Sigmoid colon (tissue), 6 donors: ENCODE measurements at regions not wholly inside any gene's neighbourhood (a gene's known extent, or its start where the extent isn't known, plus 50 kb on each side); places are given as distances from the start of the nearest gene placed in this dataset.

Source experiments
- DNase-seq: peaks from one replicate; pipeline ENCODE4 v3.0.0-alpha.2; 2019
- H3K27ac ChIP-seq, 4 donors: fragments of 200-600 bp; sonication (generic); one replicate each; pipeline ENCODE4 v1.5.1; 2016 to 2019; ENCODE audit warnings: mild to moderate bottlenecking in 1 of 4
- H3K27me3 ChIP-seq, 3 donors: fragments of 200-600 bp; sonication (generic); one replicate each; pipeline ENCODE4 v1.5.1; 2019; ENCODE audit warnings: mild to moderate bottlenecking in 1 of 3
- H3K36me3 ChIP-seq, 4 donors: fragments of 200-600 bp; sonication (generic); one replicate each; pipeline ENCODE4 v1.5.1; 2016 to 2019
- H3K4me1 ChIP-seq, 4 donors: fragments of 200-600 bp; sonication (generic); one replicate each; pipeline ENCODE4 v1.5.1; 2017 to 2019
- H3K4me3 ChIP-seq, 4 donors: fragments of 200-600 bp; sonication (generic); one replicate each; pipeline ENCODE4 v1.5.1; 2017 to 2019; ENCODE audit warnings: mild to moderate bottlenecking in 2 of 4, moderate library complexity in 1 of 4
- H3K9me3 ChIP-seq, 4 donors: fragments of 200-600 bp in 3 of 4; sonication (generic) in 3 of 4; one replicate each; pipeline versions ENCODE4 v1.5.1 to v1.6.1; 2013 to 2019
- CTCF ChIP-seq, 4 experiments: fragments of 450-650 bp in 3 of 4; fragments of 200-600 bp in 1 of 4; IDR thresholded peaks; one replicate each; pipeline ENCODE4 v1.5.1; 2016 to 2019; ENCODE audit warnings: antibody characterized with exemption in 4 of 4, mild to moderate bottlenecking in 3 of 4, moderate library complexity in 2 of 4
- EP300 ChIP-seq, 4 donors: sonication (generic); formaldehyde crosslinking; IDR thresholded peaks; one replicate each; pipeline ENCODE4 v1.6.1; 2017; ENCODE audit warnings: antibody characterized with exemption in 4 of 4
- POLR2A ChIP-seq, 2 donors: fragments of 450-650 bp; IDR thresholded peaks; one replicate each; pipeline ENCODE4 v1.6.1; 2016; ENCODE audit warnings: antibody characterized with exemption in 2 of 2, mild to moderate bottlenecking in 2 of 2, moderate library complexity in 2 of 2
- POLR2AphosphoS5 ChIP-seq, 4 donors: sonication (generic); formaldehyde crosslinking; IDR thresholded peaks; one replicate each; pipeline ENCODE4 v1.6.1; 2017; ENCODE audit warnings: antibody characterized with exemption in 4 of 4
- WGBS, 2 donors: extraction: QIAGEN DNeasy Blood & Tissue Kit; methylation state at CpG; one replicate each; pipeline ENCODE4 v1.1.7; 2013; 5-methylcytosine and 5-hydroxymethylcytosine counted together
- intact Hi-C: fragments of 100-400 bp; cut with DNase I; formaldehyde crosslinking; loops from one replicate; pipeline ENCODE4 v1.15.1; 2023
- donor health status: healthy with polysubstance abuse.
- donor health status: healthy.

- TF ChIP-seq EP300 (IDR thresholded peaks at IDR 0.05), result no peak
- TF ChIP-seq POLR2AphosphoS5 (IDR thresholded peaks at IDR 0.05), result no peak
- no peak for TF ChIP-seq CTCF (IDR thresholded peaks at IDR 0.05)
- TF ChIP-seq POLR2A (IDR thresholded peaks at IDR 0.05), result no peak
- Histone ChIP-seq H3K27me3 (no peaks in the 10 kb centered on the region), H3K36me3 (no peaks in the 10 kb centered on the region), H3K27ac (peak overlapping the region in 1 of 4 donors; percentile 26), H3K9me3 (no peaks in the 10 kb centered on the region), H3K4me1 (peaks cover 0 to 29% (median 16%) of the 10 kb centered on the region in 4 donors), H3K4me3 (no peak overlapping the region)
- WGBS, 2 donors, result 10 to 59% methylated on average over 8 of the region's 8 CpGs
- intact Hi-C loops, result no loop called here
- DNase-seq, result no peak
These were observed 117.5 kb downstream of the NAV1 start for GRCh38 chr1:201656311-201657032.

- Histone ChIP-seq H3K4me1 (peaks cover 0 to 25% (median 12%) of the 10 kb centered on the region in 4 donors), H3K27ac (no peak overlapping the region), H3K36me3 (no peaks in the 10 kb centered on the region), H3K4me3 (no peak overlapping the region), H3K27me3 (no peaks in the 10 kb centered on the region), H3K9me3 (no peaks in the 10 kb centered on the region)
- 89 to 90% methylated on average over 3 of the region's 3 CpGs for WGBS, 2 donors
- TF ChIP-seq CTCF (IDR thresholded peaks at IDR 0.05), result no peak
- TF ChIP-seq POLR2AphosphoS5 (IDR thresholded peaks at IDR 0.05), result no peak
- no peak for TF ChIP-seq EP300 (IDR thresholded peaks at IDR 0.05)
- no peak for TF ChIP-seq POLR2A (IDR thresholded peaks at IDR 0.05)
- DNase-seq, result no peak
- intact Hi-C loops, result no loop called here
These were observed 120.6 kb downstream of the NAV1 start for GRCh38 chr1:201659572-201659971.

- no peaks in the 10 kb centered on the region for H3K27me3 ChIP-seq
- H3K9me3 ChIP-seq, result no peaks in the 10 kb centered on the region
- H3K4me1 ChIP-seq, result peaks cover 0 to 17% (median 8%) of the 10 kb centered on the region in 4 donors
- no peak for DNase-seq
- intact Hi-C loops, result loop anchor here (10.0 kb wide), 1 partner anchor 1574 kb away; no protein-coding TSS in a partner anchor
- H3K4me3 ChIP-seq, result no peak overlapping the region
- H3K36me3 ChIP-seq, result no peaks in the 10 kb centered on the region
- H3K27ac ChIP-seq, result no peak overlapping the region
- no peak for TF ChIP-seq POLR2A (IDR thresholded peaks at IDR 0.05)
- 80 to 84% methylated on average over 7 of the region's 7 CpGs for WGBS, 2 donors
These were observed 122.2 kb downstream of the NAV1 start for GRCh38 chr1:201660931-201661822.

- DNase-seq, result no peak
- Histone ChIP-seq H3K9me3 (no peaks in the 10 kb centered on the region), H3K4me3 (no peak overlapping the region), H3K4me1 (peaks cover 0 to 10% (median 3%) of the 10 kb centered on the region in 4 donors), H3K27me3 (no peaks in the 10 kb centered on the region), H3K36me3 (no peaks in the 10 kb centered on the region), H3K27ac (no peak overlapping the region)
- TF ChIP-seq POLR2AphosphoS5 (IDR thresholded peaks at IDR 0.05) (no peak), EP300 (IDR thresholded peaks at IDR 0.05) (no peak), POLR2A (IDR thresholded peaks at IDR 0.05) (no peak), CTCF (IDR thresholded peaks at IDR 0.05) (no peak)
- intact Hi-C loops, result loop anchor here (10.0 kb wide), 1 partner anchor 1573 kb away; no protein-coding TSS in a partner anchor
- WGBS, 2 donors, result 81 to 87% methylated on average over 8 of the region's 8 CpGs
These were observed 123.0 kb downstream of the NAV1 start for GRCh38 chr1:201661823-201662359.

- DNase-seq, result no peak
- intact Hi-C loops, result loop anchor here (10.0 kb wide), 1 partner anchor 1572 kb away; no protein-coding TSS in a partner anchor
These were observed 123.7 kb downstream of the NAV1 start for GRCh38 chr1:201662646-201663045.

More at GRCh38 chr1:201662646-201663045, 123.7 kb downstream of the NAV1 start:
- H3K4me3 ChIP-seq, result no peak overlapping the region
- 86 to 92% methylated on average over 2 of the region's 2 CpGs for WGBS, 2 donors
- no peaks in the 10 kb centered on the region for H3K36me3 ChIP-seq
- no peaks in the 10 kb centered on the region for H3K9me3 ChIP-seq
- H3K4me1 ChIP-seq, result peaks cover 0 to 7% (median 0%) of the 10 kb centered on the region in 4 donors
- H3K27ac ChIP-seq, result no peak overlapping the region
- no peak for TF ChIP-seq EP300 (IDR thresholded peaks at IDR 0.05)
- TF ChIP-seq CTCF (IDR thresholded peaks at IDR 0.05), result no peak
- no peak for TF ChIP-seq POLR2AphosphoS5 (IDR thresholded peaks at IDR 0.05)
- H3K27me3 ChIP-seq, result no peaks in the 10 kb centered on the region
